ENCODE measurements at regions not wholly inside any gene's neighbourhood (a gene's known extent, or its start where the extent isn't known, plus 50 kb on each side); places are given as distances from the start of the nearest gene placed in this dataset.

DNA sequence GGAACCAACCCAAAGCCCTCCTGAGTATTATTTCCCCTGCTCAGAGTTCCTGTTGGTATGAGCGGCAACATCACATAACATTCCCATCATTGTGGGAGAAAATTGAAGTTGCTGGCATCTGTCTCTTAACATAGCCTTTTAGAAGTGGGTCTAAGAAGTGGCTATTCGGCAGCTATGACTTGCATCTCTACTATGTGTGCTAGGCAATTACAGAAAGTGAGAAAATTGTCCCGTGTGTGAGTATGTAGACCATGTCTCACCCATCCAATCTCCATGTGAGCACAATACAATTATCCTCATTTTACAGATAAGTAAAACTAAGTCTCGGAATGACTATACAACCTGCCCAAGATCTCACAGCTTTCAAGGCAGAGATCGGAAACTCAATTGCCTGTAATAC lies 239.4 kb upstream of the ZNF462 start:
- no peak for DNase-seq

DNA sequence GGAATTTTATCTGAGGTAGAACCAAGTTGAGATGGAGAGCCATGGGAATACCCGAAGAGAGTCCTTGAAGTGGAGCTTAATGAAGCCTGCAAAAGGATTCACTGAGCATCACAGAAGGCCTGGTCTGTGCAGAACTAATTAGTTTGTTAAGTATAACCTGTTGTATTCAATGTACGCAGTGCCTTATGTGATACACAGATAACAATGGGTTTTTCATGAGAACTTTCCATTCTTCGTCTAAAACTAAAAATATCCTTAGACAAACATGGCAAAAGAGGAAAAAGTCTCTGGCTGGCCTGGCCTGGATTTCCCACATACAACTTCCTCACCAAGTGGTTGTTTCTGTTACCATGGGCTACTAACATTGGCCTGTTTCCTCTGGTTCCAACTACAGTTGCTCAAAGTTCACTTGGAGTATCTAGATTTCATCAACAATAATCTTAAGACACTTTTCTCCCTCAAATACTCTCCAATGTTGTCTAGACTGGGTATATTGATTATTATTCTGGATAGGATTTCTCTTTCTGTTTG lies 237.6 kb upstream of the ZNF462 start:
- DNase-seq: no peak

DNA sequence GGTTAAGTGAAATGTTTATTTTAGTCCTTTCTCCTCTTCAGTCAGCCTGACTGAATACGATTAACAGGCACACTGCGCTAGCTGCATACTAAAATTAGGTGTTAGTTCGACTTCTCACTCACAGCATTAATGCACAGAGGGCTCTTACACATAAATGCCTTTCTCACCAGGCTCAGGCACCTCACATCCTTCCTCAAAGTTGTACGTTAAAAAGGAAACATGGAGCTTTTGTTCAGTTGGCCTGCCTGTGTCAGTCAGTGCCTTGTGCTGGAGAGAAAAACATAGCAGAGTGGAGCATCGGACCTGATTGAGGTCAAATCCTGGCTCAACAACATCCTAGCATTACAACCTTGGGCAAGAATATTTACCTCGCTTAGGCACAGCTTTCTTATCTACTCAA lies 236.0 kb upstream of the ZNF462 start:
- no peak for DNase-seq

DNA sequence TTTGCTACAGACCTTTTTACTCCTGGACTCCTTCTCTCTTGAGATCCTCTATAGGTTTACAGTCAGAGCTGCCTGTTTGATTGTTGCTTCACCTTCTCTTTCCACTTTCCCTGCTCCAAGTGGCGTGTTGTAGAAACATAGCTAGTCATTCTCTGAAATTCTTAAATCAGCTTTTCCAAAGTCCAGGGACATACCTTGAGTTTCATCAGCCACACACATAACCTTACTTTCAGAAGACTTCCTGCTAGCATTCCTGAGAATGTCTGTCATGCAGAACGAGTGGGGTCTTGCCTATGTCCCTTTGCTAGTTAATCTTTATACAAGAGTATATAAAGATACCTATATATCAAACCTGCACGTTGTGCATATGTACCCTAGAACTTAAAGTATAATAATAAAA lies 230.3 kb upstream of the ZNF462 start:
- DNase-seq: no peak

DNA sequence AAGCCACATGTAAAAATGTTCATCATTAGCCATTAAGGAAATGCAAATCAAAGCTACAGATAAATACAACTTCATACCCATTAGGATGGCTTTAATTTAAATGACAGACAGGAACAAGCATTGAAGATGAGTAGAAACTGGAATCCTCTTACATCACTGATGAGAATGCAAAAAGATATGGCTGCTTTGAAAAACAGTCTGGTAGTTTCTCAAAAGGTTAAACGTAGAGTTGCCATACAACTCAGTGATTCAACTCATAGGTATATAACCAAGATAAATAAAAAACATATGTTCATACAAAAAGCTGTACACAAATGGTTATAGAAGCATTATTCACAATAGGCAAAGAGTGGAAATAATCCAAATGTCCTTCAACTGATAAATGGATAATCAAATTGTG lies 228.8 kb upstream of the ZNF462 start:
- no peak for DNase-seq

DNA sequence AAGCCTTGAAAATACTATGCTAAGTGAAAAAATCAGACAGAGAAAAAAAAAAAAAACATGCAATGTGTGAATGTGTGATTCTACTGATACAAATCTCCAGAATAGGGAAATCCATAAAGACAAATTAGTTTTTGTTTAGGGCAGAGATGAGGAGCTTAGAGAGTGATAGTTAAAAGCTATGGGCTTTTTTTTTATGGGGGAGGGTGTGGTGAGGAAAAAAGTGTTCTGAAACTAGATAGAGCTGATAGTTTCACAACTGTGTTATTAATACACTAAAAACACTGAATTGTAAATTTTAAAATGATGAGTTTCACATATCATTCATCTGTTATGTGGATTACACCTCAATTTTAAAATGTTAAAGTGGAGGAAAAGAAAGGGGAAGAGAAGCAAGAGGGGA lies 228.3 kb upstream of the ZNF462 start:
- no peak for DNase-seq

DNA sequence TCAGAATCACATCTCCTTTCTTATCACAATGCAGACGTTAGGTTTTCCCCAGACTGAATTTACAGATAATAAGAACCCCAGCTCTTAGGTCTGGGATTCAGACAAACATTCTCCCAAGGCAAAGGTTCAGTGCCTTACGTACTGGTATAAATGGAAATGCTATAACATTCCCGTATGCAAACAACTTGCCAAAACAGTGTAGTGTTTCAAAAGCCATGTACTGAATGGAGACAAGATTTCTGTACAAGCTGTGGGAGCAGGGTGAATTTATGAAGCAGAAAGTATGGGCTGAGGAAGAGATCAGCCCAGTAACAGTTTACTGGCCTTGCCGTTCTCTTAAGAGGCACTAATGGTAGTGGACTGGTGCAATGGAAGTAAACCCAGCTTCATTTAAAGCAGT lies 225.5 kb upstream of the ZNF462 start:
- DNase-seq: no peak

DNA sequence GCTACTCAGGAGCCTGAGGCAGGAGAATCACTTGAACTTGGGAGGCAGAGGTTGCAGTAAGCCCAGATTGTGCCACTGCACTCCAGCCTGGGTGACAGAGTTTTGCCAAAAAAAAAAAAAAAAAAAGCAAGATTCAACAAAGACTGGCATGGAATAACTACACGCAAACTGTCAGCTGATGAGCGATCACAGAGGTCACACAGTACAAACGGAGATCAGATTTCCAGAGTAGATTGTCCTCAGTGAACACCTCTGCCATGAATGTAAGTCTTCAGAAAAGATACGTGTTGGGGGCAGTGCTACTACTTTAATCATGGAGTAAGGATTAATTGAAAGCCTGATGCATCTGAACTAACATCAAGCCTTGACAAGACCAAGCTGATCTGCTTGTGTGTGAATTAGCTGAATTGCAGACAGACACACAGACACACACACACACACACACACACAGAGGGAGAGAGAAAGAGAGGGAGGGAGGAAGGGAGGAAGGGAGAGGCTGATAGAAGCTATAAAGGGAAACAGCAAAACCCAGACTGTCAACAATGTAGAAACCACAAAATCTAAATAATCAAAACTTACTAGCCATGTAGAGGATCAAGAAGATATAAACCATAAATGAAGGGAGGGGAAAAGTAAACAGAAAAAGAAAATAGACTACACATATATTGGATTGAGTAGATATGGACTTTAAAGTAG lies 222.9 kb upstream of the ZNF462 start:
- no peak for DNase-seq

DNA sequence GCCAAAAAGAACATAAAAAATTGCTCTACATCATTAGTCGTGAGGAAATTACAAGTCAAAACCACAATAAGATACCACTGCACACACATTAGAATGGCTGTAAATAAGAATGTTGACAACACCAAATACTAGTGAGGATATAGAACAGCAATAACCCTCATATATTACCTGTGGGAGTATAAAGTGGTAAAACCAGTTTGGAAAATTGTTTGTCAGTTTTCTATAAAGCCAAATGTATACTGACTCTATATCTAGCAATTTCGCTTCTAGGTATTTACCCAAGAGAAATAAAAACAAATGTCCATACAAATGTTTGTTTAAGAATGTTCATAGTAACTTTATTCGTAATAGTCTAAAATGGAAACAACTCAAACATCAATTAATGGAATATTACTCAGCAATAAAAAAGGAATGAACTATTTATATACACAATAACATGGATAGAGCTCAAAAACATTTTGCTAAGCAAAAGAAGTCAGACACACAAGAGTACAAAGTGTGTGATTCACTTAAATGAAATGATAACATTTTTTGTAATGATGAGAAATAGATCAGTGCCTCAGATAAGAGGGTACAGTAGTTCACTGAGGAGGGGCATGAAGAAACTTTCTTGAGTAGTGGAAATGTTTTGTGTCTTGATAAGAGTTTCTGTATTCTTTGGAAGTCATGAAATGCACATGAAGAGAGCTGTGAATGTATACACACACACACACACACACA lies 219.6 kb upstream of the ZNF462 start:
- no peak for DNase-seq

DNA sequence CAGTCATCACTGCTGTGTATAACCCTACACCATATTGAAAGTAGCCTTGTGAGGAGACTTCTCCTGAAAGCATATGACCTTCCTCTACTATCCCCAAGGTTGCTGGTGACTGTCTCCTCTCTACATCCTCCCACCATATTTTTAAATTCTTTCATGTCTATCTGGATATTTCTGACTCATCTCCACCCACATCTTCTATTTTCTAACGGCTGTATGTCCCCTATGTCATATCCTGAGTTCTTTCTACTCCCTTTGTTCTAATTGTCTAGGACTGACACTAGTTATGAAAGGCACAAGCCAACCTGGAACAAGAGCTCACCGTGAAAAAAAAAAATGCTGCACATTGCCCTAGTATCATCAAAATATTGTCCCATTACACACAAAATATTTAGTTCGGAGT lies 218.3 kb upstream of the ZNF462 start:
- DNase-seq: no peak

DNA sequence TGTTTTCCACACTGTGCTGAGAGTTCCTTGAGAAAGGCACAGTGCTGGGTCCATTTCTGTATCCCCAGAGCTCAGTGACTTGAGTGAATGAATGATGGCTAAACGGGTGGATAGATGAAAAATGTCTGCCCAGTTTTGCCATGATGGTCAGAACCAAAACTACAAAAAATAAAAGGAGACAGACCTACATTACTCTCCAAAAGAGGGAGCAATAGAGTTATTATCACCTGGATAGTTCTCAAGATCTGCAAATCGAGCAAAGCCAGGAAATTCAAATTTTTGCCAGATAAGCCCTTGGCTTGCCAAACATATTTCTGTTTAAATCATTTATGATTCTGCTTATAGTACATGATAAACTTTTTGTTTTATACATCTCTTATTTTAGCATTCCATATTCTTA lies 214.2 kb upstream of the ZNF462 start:
- DNase-seq: no peak

DNA sequence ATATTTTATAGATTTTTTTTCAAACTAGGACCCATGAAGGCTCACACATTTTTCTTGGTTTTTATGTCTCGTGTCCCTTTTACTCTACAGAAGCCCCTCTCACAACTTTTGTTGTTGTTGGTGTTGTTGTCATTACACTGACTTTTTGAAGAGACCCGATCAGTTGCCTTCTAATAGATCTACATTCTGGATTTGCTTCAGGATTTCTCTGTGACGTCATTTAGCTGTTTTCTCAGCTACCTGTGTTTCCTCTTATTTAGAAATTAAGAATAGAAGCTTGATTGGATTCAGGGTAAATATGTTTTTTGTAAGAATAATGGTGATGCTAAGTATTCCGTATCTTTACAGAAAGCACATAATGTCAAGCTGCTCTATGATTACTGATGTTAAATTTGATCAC lies 213.3 kb upstream of the ZNF462 start:
- no peak for DNase-seq

DNA sequence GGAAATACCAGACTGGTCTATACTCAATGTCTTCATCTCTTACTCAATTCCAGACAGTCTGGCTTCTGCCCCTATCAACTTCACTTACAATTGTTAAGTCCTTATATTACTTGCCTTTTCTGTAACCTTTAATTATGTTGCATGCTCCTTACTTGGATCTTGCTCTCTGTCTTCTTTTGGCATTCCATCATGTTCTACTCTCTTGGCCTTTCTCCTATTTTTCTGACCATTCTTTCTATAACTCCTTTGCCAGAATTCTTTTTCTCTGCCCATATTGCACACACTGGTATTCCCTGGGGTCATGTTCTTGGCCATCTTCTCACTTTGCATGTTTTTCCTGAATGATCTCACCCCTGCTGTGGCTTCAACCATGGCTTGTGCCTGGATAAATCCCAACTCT lies 209.8 kb upstream of the ZNF462 start:
- no peak for DNase-seq

DNA sequence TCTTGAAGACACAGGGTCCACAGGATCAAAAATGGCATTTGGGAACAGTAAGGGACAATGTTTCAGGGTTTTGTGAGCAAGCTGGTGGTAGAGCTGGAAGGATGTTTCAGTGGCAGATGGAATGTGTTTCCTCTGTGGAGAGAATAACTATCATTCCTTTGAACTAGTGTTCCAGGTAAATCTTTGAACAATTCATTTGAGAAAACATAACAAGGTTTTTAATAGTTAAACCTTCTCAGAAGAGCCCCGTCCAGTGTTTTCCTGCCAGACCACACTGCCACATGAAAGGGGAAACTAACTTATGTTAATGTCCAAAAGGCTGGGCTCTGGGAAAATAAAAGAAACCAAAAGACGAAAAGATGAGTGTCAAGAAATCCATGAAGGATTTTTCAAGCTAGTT lies 207.0 kb upstream of the ZNF462 start:
- no peak for DNase-seq

DNA sequence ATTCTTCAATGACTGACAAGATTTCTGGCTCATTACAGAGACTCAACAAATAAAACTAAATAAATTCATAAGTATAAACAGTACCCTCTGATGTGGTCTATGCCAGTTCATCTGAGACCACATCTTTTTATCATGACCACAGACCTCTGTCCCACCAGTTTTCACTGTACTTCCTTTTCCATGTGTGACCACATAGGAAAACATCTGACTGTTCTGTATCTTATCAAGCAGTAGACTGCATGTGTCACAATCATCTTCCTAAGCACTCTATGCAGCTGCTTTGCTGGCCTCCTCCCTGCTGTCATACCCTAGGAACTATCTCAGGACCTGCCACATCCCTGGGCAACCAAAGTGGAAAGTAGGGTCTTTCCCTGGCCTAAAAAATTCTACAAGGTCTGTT lies 205.0 kb upstream of the ZNF462 start:
- DNase-seq: no peak

DNA sequence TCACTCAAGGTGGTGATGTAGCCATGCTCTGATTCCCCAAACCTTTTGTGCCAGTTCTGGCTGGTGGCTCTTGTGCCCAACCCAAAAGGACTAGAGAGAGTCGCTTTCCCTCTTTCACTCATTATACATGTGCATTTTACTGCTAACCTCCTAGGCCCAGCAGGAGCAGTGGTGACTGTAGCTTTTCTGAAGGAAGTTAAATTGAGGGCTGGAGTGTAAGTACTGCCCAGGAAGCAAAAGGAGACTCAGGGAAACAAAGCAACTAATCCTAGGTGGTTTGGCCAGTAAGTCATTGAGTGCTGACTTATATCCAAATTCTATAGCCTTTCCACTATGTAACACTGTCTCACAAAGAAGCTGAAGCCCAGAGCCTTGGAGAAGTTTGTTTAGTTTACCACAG lies 194.4 kb upstream of the ZNF462 start:
- DNase-seq: no peak

DNA sequence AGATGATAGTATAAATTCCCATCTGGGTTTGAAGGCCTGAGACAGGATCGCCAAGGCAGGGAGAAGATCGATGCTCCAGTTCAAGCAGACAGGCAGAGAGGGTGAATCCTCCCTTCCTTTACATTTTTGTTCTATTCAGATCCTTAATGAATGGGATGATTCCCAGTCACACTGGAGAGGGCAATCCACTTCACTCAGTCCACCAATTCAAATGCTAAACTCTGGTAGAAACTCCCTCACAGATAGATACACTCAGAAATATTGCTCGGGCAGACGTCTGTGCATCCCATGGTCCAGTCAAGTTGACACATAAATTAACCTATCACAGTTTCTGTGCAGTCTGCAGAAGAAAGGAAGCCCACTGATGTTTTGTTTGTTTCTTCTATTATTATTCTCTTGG lies 193.1 kb upstream of the ZNF462 start:
- no peak for DNase-seq

DNA sequence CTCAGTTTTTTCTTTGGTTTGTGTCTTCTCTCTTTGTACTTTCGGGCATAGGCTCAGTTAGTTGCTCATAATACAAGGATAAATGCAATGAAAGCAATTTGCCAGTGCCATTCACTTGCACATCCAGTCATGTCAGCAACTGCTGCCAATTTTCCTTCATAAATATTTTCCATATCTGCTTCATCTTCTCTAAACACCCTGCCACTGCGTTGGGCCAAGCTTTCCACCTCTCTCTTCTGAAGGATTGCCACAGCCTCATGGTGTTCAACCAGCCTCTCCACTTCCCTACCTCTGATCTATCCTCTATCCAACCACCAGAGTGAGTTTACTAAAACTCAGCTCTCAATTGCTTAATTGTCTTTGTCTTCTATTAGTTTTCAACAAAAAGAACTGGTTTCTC lies 192.5 kb upstream of the ZNF462 start:
- DNase-seq: no peak

DNA sequence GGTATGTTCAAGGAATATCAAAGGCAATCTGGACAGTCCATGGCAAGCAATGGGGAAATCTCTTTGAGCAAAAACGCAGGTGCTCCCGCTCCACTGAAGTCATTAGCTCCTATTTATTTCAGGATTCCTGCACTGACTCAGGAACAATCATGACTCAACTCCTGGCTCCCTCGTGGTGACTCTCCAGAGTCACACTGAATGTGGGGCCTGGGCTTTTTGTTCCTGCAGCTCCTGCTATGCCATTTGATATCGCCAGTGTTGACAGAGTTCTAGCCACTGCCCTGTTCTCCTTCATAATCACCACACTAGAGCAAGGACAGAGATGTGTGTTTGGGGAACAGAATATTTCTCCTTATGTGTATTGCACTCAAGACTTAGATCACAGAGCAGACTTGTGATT lies 187.2 kb upstream of the ZNF462 start:
- DNase-seq: no peak

DNA sequence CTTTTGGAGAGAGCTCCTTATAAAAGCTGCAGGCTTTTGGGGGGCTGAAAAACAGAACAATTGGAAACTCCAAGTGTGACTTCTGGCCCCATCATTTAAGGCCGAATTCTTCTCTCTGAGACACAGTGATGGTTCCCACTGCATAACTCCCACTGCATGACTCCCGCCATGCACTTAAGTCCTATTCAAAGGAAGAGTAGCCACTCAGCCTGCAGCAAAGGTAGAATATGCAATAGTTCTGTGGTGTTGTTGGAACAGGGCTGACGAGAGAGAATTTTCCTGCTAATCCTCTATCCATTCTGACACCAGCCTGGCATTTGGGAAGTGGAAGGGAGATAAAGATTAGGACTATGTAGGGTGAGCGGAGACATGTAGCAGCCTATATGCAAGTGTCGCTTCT lies 185.6 kb upstream of the ZNF462 start:
- no peak for DNase-seq

DNA sequence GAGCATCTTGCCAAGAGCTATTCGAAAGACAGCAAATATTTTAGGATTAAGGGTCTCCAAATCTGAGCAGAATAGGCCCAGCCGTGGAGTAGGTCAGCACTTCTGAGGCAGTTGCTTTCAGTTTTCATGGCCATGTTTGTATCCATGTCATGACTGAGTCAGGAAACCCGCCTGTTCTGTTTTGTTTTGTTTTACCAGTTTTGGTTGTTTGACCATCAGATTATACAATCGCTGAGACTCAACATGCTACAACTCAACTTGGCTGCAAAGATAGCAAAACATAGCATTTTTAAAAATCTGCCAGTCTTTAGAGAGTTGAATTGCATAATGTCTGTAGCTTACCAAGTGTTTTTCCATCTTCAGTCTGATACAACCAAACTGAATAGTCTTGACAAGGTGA lies 185.1 kb upstream of the ZNF462 start:
- no peak for DNase-seq

DNA sequence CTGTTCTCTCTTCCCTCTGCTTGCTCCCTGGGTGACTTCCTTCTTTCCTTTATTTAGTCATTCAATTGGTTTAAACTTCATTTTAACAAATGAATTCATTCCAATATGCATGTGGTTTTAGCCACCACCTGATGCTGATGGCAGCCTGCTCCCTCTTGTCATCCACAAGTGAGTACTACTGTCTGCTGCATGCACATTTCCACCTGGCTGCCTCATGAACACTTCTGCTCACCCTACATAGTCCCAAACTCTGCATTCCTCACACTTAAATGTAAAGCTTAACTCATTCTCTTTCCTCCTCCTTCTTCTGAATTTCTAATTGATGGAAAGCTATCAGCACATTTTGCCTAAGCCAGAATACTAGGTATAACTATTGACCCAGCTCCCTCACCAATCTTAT lies 184.7 kb upstream of the ZNF462 start:
- no peak for DNase-seq

DNA sequence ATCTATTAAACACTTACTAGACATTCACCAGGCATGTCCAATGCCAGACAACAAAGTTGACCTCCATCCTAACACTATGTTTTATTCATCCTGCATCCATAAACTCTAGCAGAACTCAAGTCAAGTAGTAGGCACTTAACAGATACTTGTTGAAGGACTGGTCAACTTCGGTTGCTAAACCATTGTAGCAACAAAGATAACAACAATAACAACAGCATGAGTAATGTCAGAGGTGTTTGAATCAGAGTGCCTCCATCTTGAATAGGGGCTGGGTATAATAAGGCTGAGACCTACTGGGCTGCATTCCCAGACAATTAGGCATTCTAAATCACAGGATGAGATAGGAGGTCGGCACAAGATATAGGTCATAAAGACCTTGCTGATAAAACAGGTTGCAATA lies 180.5 kb upstream of the ZNF462 start:
- DNase-seq: no peak

DNA sequence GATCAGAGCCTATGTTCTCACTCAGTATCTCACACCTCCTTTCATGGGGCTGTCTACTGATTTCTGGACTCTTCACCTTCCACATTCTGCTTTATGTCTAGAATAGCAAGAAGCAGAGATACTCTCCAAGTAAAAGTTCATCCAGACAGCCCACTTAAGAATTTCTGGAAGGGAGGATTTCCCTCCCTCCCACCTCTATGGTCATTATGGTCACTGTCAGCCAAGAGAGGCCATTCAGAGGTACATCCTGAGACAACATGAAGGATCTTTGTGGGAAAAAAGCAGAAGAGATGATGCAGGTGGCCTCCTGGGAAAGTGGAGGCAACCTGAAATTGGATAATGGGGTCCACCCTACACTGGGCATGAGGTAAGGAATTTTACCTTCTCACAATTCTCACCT lies 179.5 kb upstream of the ZNF462 start:
- no peak for DNase-seq
